ENCODE measurements at regions not wholly inside any gene's neighbourhood (a gene's known extent, or its start where the extent isn't known, plus 50 kb on each side); places are given as distances from the start of the nearest gene placed in this dataset.

DNA sequence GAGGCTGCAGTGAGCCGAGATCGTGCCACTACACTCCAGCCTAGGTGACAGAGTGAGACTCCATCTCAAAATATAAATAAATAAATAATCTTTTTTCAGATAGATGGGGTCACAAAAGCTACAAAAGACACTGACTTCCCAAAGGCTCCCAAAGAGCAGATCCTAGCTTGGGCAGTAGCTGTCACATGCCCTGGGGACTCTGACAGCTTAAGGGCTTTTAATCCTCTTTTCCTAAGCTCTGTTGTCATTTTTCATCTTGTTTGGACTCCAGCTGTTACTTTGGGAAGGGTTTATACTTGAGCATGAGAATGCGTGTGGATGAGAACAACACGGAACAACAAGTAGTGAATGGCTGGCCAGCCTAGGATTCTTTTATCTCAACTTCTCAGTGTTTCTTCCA lies 231.7 kb downstream of the MZT1 start:
- H3K4me1 Mint-ChIP-seq, result no peaks in the 10 kb centered on the region
- Histone ChIP-seq H3K4me3 (replicated peaks in 1 of 3; ENCODE audit: low read depth in 2 of 3, low read length in 3 of 3) (no peak overlapping the region), H4K20me1 (ENCODE audit: insufficient read depth, low read length) (no peaks in the 10 kb centered on the region), H3K79me2 (ENCODE audit: insufficient read depth, low read length) (no peaks in the 10 kb centered on the region), H3K27ac (ENCODE audit: low read depth in 1 of 2, low read length in 2 of 2) (no peak overlapping the region), H3K4me2 (replicated peaks; ENCODE audit: extremely low read depth, low read length, poor library complexity, severe bottlenecking) (no peak overlapping the region), H3K9ac (ENCODE audit: insufficient read depth, low read length, poor library complexity, severe bottlenecking) (no peak overlapping the region), H3K27me3 (ENCODE audit: control insufficient read depth in 2 of 2, insufficient read depth in 2 of 2, low read length in 2 of 2) (no peaks in the 10 kb centered on the region), H3K4me1 (ENCODE audit: control insufficient read depth in 1 of 2, insufficient read depth in 2 of 2, low read length in 2 of 2) (no peaks in the 10 kb centered on the region), H2AFZ (ENCODE audit: insufficient read depth, low read depth, low read length, poor library complexity, severe bottlenecking) (no peak overlapping the region), H3K9me3 (replicated peaks in 1 of 2; ENCODE audit: control insufficient read depth in 1 of 2, insufficient read depth in 1 of 2, low read length in 2 of 2) (peaks cover 0 to 3% of the 10 kb centered on the region in 2 donors), H3K36me3 (replicated peaks in 1 of 2; ENCODE audit: control insufficient read depth in 1 of 2, insufficient read depth in 2 of 2, low read length in 2 of 2) (no peaks in the 10 kb centered on the region)
- no peaks in the 10 kb centered on the region for H3K36me3 Mint-ChIP-seq
- TF ChIP-seq, protein P1, sequence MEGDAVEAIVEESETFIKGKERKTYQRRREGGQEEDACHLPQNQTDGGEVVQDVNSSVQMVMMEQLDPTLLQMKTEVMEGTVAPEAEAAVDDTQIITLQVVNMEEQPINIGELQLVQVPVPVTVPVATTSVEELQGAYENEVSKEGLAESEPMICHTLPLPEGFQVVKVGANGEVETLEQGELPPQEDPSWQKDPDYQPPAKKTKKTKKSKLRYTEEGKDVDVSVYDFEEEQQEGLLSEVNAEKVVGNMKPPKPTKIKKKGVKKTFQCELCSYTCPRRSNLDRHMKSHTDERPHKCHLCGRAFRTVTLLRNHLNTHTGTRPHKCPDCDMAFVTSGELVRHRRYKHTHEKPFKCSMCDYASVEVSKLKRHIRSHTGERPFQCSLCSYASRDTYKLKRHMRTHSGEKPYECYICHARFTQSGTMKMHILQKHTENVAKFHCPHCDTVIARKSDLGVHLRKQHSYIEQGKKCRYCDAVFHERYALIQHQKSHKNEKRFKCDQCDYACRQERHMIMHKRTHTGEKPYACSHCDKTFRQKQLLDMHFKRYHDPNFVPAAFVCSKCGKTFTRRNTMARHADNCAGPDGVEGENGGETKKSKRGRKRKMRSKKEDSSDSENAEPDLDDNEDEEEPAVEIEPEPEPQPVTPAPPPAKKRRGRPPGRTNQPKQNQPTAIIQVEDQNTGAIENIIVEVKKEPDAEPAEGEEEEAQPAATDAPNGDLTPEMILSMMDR (IDR thresholded peaks at IDR 0.05), result no peak
- no peak overlapping the region for H3K27ac Mint-ChIP-seq
- peaks cover 0 to 3% (median 0%) of the 10 kb centered on the region in 3 donors for H3K27me3 Mint-ChIP-seq (ENCODE audit: low read depth in 3 of 3)
- intact Hi-C loops (cut with micrococcal nuclease), result no loop called here
- no peak for DNase-seq
- peaks cover 0 to 14% (median 5%) of the 10 kb centered on the region in 7 donors for H3K9me3 Mint-ChIP-seq
- WGBS (ENCODE audit: insufficient coverage), result no CpG with 5 or more reads among the region's 4 CpGs
- no peak overlapping the region for H3K4me3 Mint-ChIP-seq

DNA sequence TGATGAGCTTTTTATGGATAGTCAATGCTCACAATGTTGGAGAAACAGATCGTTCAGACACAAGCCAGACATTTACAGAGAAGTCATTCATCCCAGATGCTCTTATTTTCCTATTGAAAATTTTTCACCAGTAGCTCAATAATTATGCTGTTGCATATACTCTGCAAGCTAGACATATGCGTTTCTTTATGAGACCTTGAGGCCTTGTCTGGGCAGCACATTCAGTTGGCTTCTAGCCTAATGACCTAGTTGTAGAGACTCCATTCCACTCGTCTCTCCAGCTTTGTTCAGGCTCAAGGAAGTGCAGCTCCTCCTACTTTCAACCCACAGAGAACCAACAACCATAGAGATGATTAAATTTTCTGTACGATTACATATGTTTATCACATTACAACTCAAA lies 237.7 kb downstream of the MZT1 start:
- no peak overlapping the region for H3K9ac ChIP-seq (ENCODE audit: insufficient read depth, low read length, poor library complexity, severe bottlenecking)
- H3K4me1 ChIP-seq (ENCODE audit: control insufficient read depth in 1 of 2, insufficient read depth in 2 of 2, low read length in 2 of 2), result no peaks in the 10 kb centered on the region
- Mint-ChIP-seq H3K27me3 (ENCODE audit: low read depth in 3 of 3) (no peaks in the 10 kb centered on the region), H3K4me3 (no peak overlapping the region), H3K9me3 (peaks cover 4 to 10% (median 7%) of the 10 kb centered on the region in 7 donors), H3K27ac (no peak overlapping the region), H3K36me3 (no peaks in the 10 kb centered on the region), H3K4me1 (no peaks in the 10 kb centered on the region)
- intact Hi-C loops (cut with micrococcal nuclease), result no loop called here
- no peaks in the 10 kb centered on the region for H3K36me3 ChIP-seq (replicated peaks in 1 of 2; ENCODE audit: control insufficient read depth in 1 of 2, insufficient read depth in 2 of 2, low read length in 2 of 2)
- H3K27ac ChIP-seq (ENCODE audit: low read depth in 1 of 2, low read length in 2 of 2), result no peak overlapping the region
- DNase-seq, result no peak
- H2AFZ ChIP-seq (ENCODE audit: insufficient read depth, low read depth, low read length, poor library complexity, severe bottlenecking), result no peak overlapping the region
- H3K4me2 ChIP-seq (replicated peaks; ENCODE audit: extremely low read depth, low read length, poor library complexity, severe bottlenecking), result no peak overlapping the region
- no peaks in the 10 kb centered on the region for H3K79me2 ChIP-seq (ENCODE audit: insufficient read depth, low read length)
- no peak overlapping the region for H3K4me3 ChIP-seq (replicated peaks in 1 of 3; ENCODE audit: low read depth in 2 of 3, low read length in 3 of 3)
- H3K27me3 ChIP-seq (ENCODE audit: control insufficient read depth in 2 of 2, insufficient read depth in 2 of 2, low read length in 2 of 2), result no peaks in the 10 kb centered on the region
- TF ChIP-seq, protein P1 (IDR thresholded peaks at IDR 0.05), result no peak
- no CpG with 5 or more reads among the region's 4 CpGs for WGBS (ENCODE audit: insufficient coverage)
- H4K20me1 ChIP-seq (ENCODE audit: insufficient read depth, low read length), result no peaks in the 10 kb centered on the region
- no peaks in the 10 kb centered on the region for H3K9me3 ChIP-seq (replicated peaks in 1 of 2; ENCODE audit: control insufficient read depth in 1 of 2, insufficient read depth in 1 of 2, low read length in 2 of 2)

All from CD14-positive monocyte (primary cell).